Fibroblast of lung (primary cell): ENCODE measurements at regions not wholly inside any gene's neighbourhood (a gene's known extent, or its start where the extent isn't known, plus 50 kb on each side); places are given as distances from the start of the nearest gene placed in this dataset.

Source experiments
- EZH2 ChIP-seq: IDR thresholded peaks from 2 replicates; pipeline ENCODE4 v1.5.1; 2012; ENCODE audit warnings: low read length, control low read depth, mild to moderate bottlenecking; ENCODE audit errors: missing control alignments
- TF ChIP-seq, protein P1 (sequence below), 2 donors: IDR thresholded peaks in 1 of 2; conservative IDR thresholded peaks in 1 of 2; 1 replicate in 1 of 2; 2 replicates in 1 of 2; pipeline ENCODE4 v1.5.1; 2011 to 2012; ENCODE audit warnings: low read length in 2 of 2, control low read depth in 1 of 2, inconsistent platforms in 1 of 2, low read depth in 1 of 2, mild to moderate bottlenecking in 1 of 2

DNA sequence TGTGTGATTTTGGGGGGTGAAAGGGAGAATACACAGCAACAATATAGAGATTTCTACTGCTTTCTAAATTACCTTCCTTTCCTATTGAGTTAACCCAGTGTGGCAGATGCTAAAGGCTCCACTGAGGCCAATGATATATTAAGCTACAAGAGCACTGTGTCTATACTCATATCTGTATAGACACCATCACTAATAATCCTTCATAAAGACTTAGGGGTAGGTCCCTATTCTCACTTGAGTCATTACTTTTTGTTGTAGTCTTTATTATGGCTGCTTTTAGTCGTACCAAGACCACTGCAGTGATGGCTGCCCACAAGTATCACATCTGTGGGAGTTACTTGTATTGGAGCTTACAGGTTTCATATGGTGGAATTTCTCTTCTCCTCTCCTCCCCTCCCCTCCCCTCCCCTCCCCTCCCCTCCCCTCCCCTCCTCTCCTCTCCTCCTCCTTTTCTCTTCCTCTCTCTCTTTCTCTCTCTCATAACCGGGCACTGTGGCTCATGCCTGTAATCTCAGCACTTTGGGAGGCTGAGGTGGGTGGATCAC lies 637.6 kb downstream of the ADCYAP1 start:
- TF ChIP-seq, protein P1, sequence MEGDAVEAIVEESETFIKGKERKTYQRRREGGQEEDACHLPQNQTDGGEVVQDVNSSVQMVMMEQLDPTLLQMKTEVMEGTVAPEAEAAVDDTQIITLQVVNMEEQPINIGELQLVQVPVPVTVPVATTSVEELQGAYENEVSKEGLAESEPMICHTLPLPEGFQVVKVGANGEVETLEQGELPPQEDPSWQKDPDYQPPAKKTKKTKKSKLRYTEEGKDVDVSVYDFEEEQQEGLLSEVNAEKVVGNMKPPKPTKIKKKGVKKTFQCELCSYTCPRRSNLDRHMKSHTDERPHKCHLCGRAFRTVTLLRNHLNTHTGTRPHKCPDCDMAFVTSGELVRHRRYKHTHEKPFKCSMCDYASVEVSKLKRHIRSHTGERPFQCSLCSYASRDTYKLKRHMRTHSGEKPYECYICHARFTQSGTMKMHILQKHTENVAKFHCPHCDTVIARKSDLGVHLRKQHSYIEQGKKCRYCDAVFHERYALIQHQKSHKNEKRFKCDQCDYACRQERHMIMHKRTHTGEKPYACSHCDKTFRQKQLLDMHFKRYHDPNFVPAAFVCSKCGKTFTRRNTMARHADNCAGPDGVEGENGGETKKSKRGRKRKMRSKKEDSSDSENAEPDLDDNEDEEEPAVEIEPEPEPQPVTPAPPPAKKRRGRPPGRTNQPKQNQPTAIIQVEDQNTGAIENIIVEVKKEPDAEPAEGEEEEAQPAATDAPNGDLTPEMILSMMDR (conservative IDR thresholded peaks at IDR 0.05 in 1 of 2, IDR thresholded peaks at IDR 0.05 in 1 of 2; ENCODE audit: low read depth in 1 of 2, low read length in 2 of 2), result no peak
- TF ChIP-seq EZH2, result no peak
